Transverse colon (tissue), 4 donors: ENCODE measurements at regions not wholly inside any gene's neighbourhood (a gene's known extent, or its start where the extent isn't known, plus 50 kb on each side); places are given as distances from the start of the nearest gene placed in this dataset.
"Not testable (repeated sequence)": the region's sequence is repeated elsewhere in the genome, so short reads cannot be mapped to it uniquely, and the experiment has no call there.

Source experiments
- DNase-seq: peaks from one replicate; pipeline ENCODE4 v3.0.0-alpha.2; 2019
- H3K27ac ChIP-seq, 4 donors: fragments of 200-600 bp; sonication (generic); 2 replicates each; pipeline ENCODE4 v1.5.1; 2016 to 2018; ENCODE audit warnings: inconsistent platforms in 4 of 4
- H3K27me3 ChIP-seq: fragments of 200-600 bp; sonication (generic); 2 replicates; pipeline ENCODE4 v1.5.1; 2017; ENCODE audit warnings: inconsistent platforms
- H3K36me3 ChIP-seq, 4 donors: fragments of 200-600 bp; sonication (generic); 2 replicates each; pipeline ENCODE4 v1.5.1; 2017 to 2019; ENCODE audit warnings: inconsistent platforms in 4 of 4
- H3K4me1 ChIP-seq, 4 donors: fragments of 200-600 bp; sonication (generic); 2 replicates each; pipeline ENCODE4 v1.5.1; 2017 to 2020; ENCODE audit warnings: inconsistent platforms in 4 of 4
- H3K4me3 ChIP-seq, 4 donors: fragments of 200-600 bp; sonication (generic); 1 replicate in 1 of 4; 2 replicates in 3 of 4; pipeline versions ENCODE4 v1.5.1 to v1.6.1; 2017 to 2019; ENCODE audit warnings: inconsistent platforms in 4 of 4
- H3K9me3 ChIP-seq, 2 donors: fragments of 200-600 bp; sonication (generic); 2 replicates each; pipeline ENCODE4 v1.5.1; 2017 to 2019; ENCODE audit warnings: inconsistent platforms in 2 of 2
- EP300 ChIP-seq: sonication (generic); formaldehyde crosslinking; IDR thresholded peaks from one replicate; pipeline ENCODE4 v1.6.1; 2017; ENCODE audit warnings: antibody characterized with exemption, low read depth
- POLR2A ChIP-seq: fragments of 450-650 bp; IDR thresholded peaks from one replicate; pipeline ENCODE4 v1.6.1; 2016; ENCODE audit warnings: antibody characterized with exemption, mild to moderate bottlenecking, moderate library complexity
- POLR2AphosphoS5 ChIP-seq, 3 donors: sonication (generic); formaldehyde crosslinking; IDR thresholded peaks; one replicate each; pipeline ENCODE4 v1.6.1; 2016; ENCODE audit warnings: antibody characterized with exemption in 3 of 3
- WGBS, 2 donors: methylation state at CpG; one replicate each; pipeline ENCODE4 v1.1.5; 2018; ENCODE audit warnings: low coverage in 1 of 2; 5-methylcytosine and 5-hydroxymethylcytosine counted together
- in situ Hi-C, 4 donors: fragments of 200-750 bp; cut with MboI; loops; one replicate each; pipeline versions ENCODE4 v1.15.0 to v1.15.1; 2017; ENCODE audit warnings: low sequenced_read_pairs in 3 of 4, low pct_ligation_motif_present in 1 of 4, low pct_unique_long_range_greater_than_20kb in 1 of 4
- intact Hi-C: fragments of 100-400 bp; cut with DNase I; formaldehyde crosslinking; loops from one replicate; pipeline ENCODE4 v1.15.1; 2023; ENCODE audit warnings: low total_unique reads
- TF ChIP-seq, protein P1 (sequence below), 5 experiments: fragments of 200-600 bp in 3 of 5; fragments of 450-650 bp in 2 of 5; sonication (generic) in 3 of 5; IDR thresholded peaks; 1 replicate in 2 of 5; 2 replicates in 3 of 5; pipeline ENCODE4 v1.5.1; 2016 to 2017; ENCODE audit warnings: antibody characterized with exemption in 5 of 5, inconsistent platforms in 3 of 5, mild to moderate bottlenecking in 2 of 5, moderate library complexity in 1 of 5

DNA sequence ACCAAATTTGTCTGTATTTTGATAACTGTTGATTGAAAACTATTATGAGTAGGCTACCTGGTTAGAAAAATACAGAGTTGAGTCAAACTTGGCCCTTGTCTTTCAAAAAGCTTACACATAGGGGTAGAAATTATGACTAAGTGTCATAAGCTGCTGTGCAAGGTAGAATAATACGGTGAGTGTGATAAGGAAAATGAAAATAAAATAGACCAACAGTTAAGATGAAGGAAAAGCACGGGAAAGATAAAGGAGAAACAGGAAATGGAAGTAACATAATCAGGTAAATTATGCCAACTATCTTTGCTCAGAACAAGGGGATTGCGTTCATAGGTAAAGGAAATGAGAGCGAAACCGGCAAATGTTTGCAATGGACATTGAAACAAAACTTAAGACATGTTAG, 302.5 kb downstream of the PCDH7 start:
- TF ChIP-seq, protein P1, sequence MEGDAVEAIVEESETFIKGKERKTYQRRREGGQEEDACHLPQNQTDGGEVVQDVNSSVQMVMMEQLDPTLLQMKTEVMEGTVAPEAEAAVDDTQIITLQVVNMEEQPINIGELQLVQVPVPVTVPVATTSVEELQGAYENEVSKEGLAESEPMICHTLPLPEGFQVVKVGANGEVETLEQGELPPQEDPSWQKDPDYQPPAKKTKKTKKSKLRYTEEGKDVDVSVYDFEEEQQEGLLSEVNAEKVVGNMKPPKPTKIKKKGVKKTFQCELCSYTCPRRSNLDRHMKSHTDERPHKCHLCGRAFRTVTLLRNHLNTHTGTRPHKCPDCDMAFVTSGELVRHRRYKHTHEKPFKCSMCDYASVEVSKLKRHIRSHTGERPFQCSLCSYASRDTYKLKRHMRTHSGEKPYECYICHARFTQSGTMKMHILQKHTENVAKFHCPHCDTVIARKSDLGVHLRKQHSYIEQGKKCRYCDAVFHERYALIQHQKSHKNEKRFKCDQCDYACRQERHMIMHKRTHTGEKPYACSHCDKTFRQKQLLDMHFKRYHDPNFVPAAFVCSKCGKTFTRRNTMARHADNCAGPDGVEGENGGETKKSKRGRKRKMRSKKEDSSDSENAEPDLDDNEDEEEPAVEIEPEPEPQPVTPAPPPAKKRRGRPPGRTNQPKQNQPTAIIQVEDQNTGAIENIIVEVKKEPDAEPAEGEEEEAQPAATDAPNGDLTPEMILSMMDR (IDR thresholded peaks at IDR 0.05): no peak
- TF ChIP-seq POLR2AphosphoS5 (IDR thresholded peaks at IDR 0.05): no peak
- TF ChIP-seq EP300: no peak
- no peak for TF ChIP-seq POLR2A
- Histone ChIP-seq H3K4me3 (peak overlapping the region in 1 of 4 donors; percentile 22), H3K27ac (no peak overlapping the region), H3K9me3 (no peaks in the 10 kb centered on the region), H3K27me3 (no peaks in the 10 kb centered on the region), H3K36me3 (no peaks in the 10 kb centered on the region), H3K4me1 (peaks cover 0 to 7% (median 3%) of the 10 kb centered on the region in 4 donors)
- intact Hi-C loops: no loop called here
- no peak for DNase-seq
- WGBS, 2 donors: 63 to 64% methylated on average over 5 of the region's 5 CpGs
- in situ Hi-C loops: no loop called here

DNA sequence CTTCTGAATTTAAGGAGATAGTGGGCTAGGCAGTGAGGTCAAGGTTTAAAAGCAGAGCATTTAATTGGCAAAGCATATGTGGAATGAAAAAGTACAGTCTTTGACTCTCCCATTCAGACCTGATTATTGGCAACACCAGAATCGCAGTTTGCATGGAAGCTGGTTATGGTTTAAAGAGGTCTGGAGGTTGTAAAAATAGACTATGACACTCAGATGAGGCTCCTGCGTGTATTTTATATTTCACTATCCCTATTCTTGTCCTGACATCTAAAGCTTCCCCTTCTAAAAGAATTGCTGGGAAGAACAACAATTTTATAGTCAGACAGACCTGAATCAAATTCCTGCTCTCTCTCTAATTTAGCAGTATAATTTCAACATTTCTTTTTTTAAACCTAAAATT, 302.9 kb downstream of the PCDH7 start:
- no peak for TF ChIP-seq EP300
- TF ChIP-seq, protein P1 (IDR thresholded peaks at IDR 0.05): no peak
- no peak for TF ChIP-seq POLR2AphosphoS5 (IDR thresholded peaks at IDR 0.05)
- no peak for TF ChIP-seq POLR2A
- no peak overlapping the region for H3K27ac ChIP-seq

DNA sequence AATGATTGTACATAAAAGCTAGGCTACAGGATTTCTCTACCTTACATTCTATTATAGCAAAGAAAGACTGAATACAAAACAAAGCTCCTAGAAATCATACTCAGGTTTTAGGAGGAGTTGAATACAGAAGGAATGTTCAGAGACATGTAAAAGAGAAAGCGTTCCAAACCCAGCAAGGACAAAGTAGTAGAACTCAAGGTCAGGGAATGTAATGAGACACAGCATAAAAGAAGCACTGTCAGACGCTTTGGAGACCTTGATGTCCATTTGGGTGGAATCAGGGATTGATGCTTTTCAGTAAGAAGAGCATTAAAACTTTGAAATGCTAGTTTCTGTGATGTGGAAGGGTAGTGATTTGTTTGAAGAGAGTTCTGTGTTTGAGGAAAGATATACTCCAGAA, 303.6 kb downstream of the PCDH7 start:
- H3K4me3 ChIP-seq: no peak overlapping the region
- no peak overlapping the region for H3K27ac ChIP-seq
- peaks cover 0 to 7% (median 3%) of the 10 kb centered on the region in 4 donors for H3K4me1 ChIP-seq
- no peak for DNase-seq
- H3K36me3 ChIP-seq: no peaks in the 10 kb centered on the region
- H3K9me3 ChIP-seq: no peaks in the 10 kb centered on the region
- 81 to 83% methylated on average over 2 of the region's 2 CpGs for WGBS, 2 donors
- intact Hi-C loops (no loop called here), in situ Hi-C loops (no loop called here)
- no peaks in the 10 kb centered on the region for H3K27me3 ChIP-seq
- TF ChIP-seq EP300 (no peak), POLR2A (no peak), POLR2AphosphoS5 (IDR thresholded peaks at IDR 0.05) (no peak)
- TF ChIP-seq, protein P1 (IDR thresholded peaks at IDR 0.05): no peak

More for the DNA sequence above, 302.9 kb downstream of the PCDH7 start:
- in situ Hi-C loops: no loop called here
- H3K4me1 ChIP-seq: peaks cover 0 to 7% (median 3%) of the 10 kb centered on the region in 4 donors
- intact Hi-C loops: no loop called here
- no peak for DNase-seq
- H3K36me3 ChIP-seq: no peaks in the 10 kb centered on the region
- no peaks in the 10 kb centered on the region for H3K27me3 ChIP-seq
- no peaks in the 10 kb centered on the region for H3K9me3 ChIP-seq
- WGBS, 2 donors: 39 to 47% methylated on average over 2 of the region's 2 CpGs
- peak overlapping the region in 1 of 4 donors; percentile 22 for H3K4me3 ChIP-seq

DNA sequence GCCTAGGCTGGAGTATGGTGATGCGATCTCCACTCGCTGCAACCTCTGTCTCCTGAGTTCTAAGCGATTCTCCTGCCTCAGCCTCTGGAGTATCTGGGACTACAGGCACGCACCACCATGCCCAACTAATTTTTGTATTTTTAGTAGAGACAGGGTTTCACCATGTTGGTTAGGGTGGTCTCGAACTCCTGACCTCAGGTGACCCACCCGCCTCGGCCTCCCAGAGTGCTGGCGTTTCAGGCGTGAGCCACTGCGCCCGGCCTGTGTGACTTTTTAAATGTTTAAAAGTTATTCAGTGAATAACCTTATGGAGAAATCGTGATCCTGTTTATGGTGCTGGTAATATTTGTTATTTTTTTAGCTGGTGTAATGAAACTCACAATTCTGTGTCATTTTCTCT, 304.6 kb downstream of the PCDH7 start:
- H3K27me3 ChIP-seq, H3K27ac ChIP-seq, H3K36me3 ChIP-seq, H3K4me3 ChIP-seq, H3K9me3 ChIP-seq, DNase-seq, H3K4me1 ChIP-seq, intact Hi-C loops: not testable (repeated sequence)
- in situ Hi-C loops: loop anchor here in 1 of 4 donors (25.0 kb wide), 1 partner anchor 312 kb away; the partner anchor contains the start of gene PCDH7
- WGBS, 2 donors: 92% methylated on average over 12 of the region's 12 CpGs

DNA sequence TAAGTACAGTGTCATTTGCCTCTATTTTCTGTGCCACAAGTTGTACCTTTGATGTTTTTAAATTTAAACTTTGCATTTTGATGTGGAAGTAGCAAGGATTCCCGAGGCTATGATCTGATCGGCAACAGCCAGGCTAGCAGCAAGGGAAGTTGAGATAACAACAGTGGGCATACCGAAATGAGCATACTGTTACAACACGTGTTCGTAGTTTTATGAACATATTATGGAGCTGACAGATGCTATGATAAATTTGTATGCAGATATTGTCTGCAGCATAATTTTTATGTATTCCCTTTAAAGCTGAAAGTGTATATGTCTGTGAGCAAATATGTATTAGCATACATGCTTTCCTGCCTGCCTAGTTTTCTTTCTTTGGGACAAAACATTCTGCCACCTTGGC, 306.1 kb downstream of the PCDH7 start:
- no peaks in the 10 kb centered on the region for H3K27me3 ChIP-seq
- no peak for DNase-seq
- no peaks in the 10 kb centered on the region for H3K9me3 ChIP-seq
- TF ChIP-seq POLR2AphosphoS5 (IDR thresholded peaks at IDR 0.05): no peak
- no peak for TF ChIP-seq POLR2A
- TF ChIP-seq, protein P1 (IDR thresholded peaks at IDR 0.05): no peak
- TF ChIP-seq EP300: no peak
- H3K27ac ChIP-seq: no peak overlapping the region
- H3K4me1 ChIP-seq: peaks cover 0 to 7% (median 3%) of the 10 kb centered on the region in 4 donors
- intact Hi-C loops: no loop called here
- in situ Hi-C loops: loop anchor here in 1 of 4 donors (25.0 kb wide), 1 partner anchor 314 kb away; the partner anchor contains the start of gene PCDH7
- no peaks in the 10 kb centered on the region for H3K36me3 ChIP-seq
- H3K4me3 ChIP-seq: no peak overlapping the region
- WGBS, 2 donors: 84 to 89% methylated on average over 5 of the region's 5 CpGs
